Trophoblast cell (in vitro differentiated cells and primary cell): ENCODE measurements at regions not wholly inside any gene's neighbourhood (a gene's known extent, or its start where the extent isn't known, plus 50 kb on each side); places are given as distances from the start of the nearest gene placed in this dataset.
A peak's percentile ranks its signal among the peaks of the same experiment; 100 is the strongest.

ENCODE experiments used
- DNase-seq, 2 donors: peaks; one replicate each; pipeline ENCODE4 v3.0.0-alpha.2; 2016
- H2AFZ ChIP-seq: 2 replicates; pipeline ENCODE4 v1.6.1; 2013; ENCODE audit warnings: low read length, moderate library complexity, mild to moderate bottlenecking; ENCODE audit not compliant: insufficient read depth, poor library complexity
- H2AK5ac ChIP-seq: 2 replicates; pipeline ENCODE4 v1.6.1; 2013; ENCODE audit warnings: mild to moderate bottlenecking, low read length
- H2BK120ac ChIP-seq: 2 replicates; pipeline ENCODE4 v1.6.1; 2013; ENCODE audit warnings: low read length, mild to moderate bottlenecking, moderate library complexity; ENCODE audit not compliant: insufficient read depth, poor library complexity
- H2BK12ac ChIP-seq: 2 replicates; pipeline ENCODE4 v1.6.1; 2013; ENCODE audit warnings: mild to moderate bottlenecking, low read length, moderate library complexity
- H2BK5ac ChIP-seq: 2 replicates; pipeline ENCODE4 v1.6.1; 2013; ENCODE audit warnings: low read length, low read depth, moderate library complexity, mild to moderate bottlenecking; ENCODE audit not compliant: poor library complexity
- H3K14ac ChIP-seq: 2 replicates; pipeline ENCODE4 v1.6.1; 2013; ENCODE audit warnings: mild to moderate bottlenecking, low read length
- H3K18ac ChIP-seq: 2 replicates; pipeline ENCODE4 v1.6.1; 2013; ENCODE audit warnings: mild to moderate bottlenecking, low read length
- H3K23ac ChIP-seq: 2 replicates; pipeline ENCODE4 v1.6.1; 2013; ENCODE audit warnings: low read length
- H3K27ac ChIP-seq: 2 replicates; pipeline ENCODE4 v1.5.1; 2013; ENCODE audit warnings: low read depth, mild to moderate bottlenecking, inconsistent platforms, low read length, moderate library complexity
- H3K27me3 ChIP-seq: 2 replicates; pipeline ENCODE4 v1.6.1; 2013; ENCODE audit warnings: inconsistent platforms, mild to moderate bottlenecking, low read length, moderate library complexity; ENCODE audit not compliant: insufficient read depth
- H3K36me3 ChIP-seq, 2 experiments: 1 replicate in 1 of 2; 2 replicates in 1 of 2; pipeline ENCODE4 v1.6.1; 2013; ENCODE audit warnings: low read length in 2 of 2, mild to moderate bottlenecking in 2 of 2, moderate library complexity in 1 of 2; ENCODE audit not compliant: insufficient read depth in 2 of 2, control insufficient read depth in 1 of 2
- H3K4ac ChIP-seq: 2 replicates; pipeline ENCODE4 v1.6.1; 2013; ENCODE audit warnings: low read depth, mild to moderate bottlenecking, low read length, moderate library complexity
- H3K4me1 ChIP-seq, 2 experiments: 1 replicate in 1 of 2; 2 replicates in 1 of 2; pipeline ENCODE4 v1.6.1; 2013; ENCODE audit warnings: low read length in 2 of 2, mild to moderate bottlenecking in 2 of 2, moderate library complexity in 1 of 2; ENCODE audit not compliant: insufficient read depth in 2 of 2, control insufficient read depth in 1 of 2
- H3K4me2 ChIP-seq: 2 replicates; pipeline ENCODE4 v1.6.1; 2013; ENCODE audit warnings: inconsistent platforms, mild to moderate bottlenecking, low read length, moderate library complexity
- H3K4me3 ChIP-seq: 2 replicates; pipeline ENCODE4 v1.5.1; 2013; ENCODE audit warnings: mild to moderate bottlenecking, low read depth, low read length, inconsistent platforms
- H3K79me1 ChIP-seq: one replicate; pipeline ENCODE4 v1.6.1; 2013; ENCODE audit warnings: low read length
- H3K79me2 ChIP-seq: 2 replicates; pipeline ENCODE4 v1.6.1; 2013; ENCODE audit warnings: low read length, mild to moderate bottlenecking; ENCODE audit not compliant: control insufficient read depth, insufficient read depth, poor library complexity
- H3K9ac ChIP-seq: 2 replicates; pipeline ENCODE4 v1.6.1; 2013; ENCODE audit warnings: mild to moderate bottlenecking, low read length
- H3K9me3 ChIP-seq: 2 replicates; pipeline ENCODE4 v1.6.1; 2013; ENCODE audit warnings: low read depth, mild to moderate bottlenecking, control low read depth, inconsistent platforms, low read length; ENCODE audit not compliant: insufficient read depth
- H4K12ac ChIP-seq: 2 replicates; pipeline ENCODE4 v1.6.1; 2013; ENCODE audit warnings: low read depth, mild to moderate bottlenecking, low read length, moderate library complexity
- H4K8ac ChIP-seq: 2 replicates; pipeline ENCODE4 v1.6.1; 2013; ENCODE audit warnings: low read depth, mild to moderate bottlenecking, low read length, moderate library complexity
- H4K91ac ChIP-seq: one replicate; pipeline ENCODE4 v1.6.1; 2013; ENCODE audit warnings: low read depth, mild to moderate bottlenecking, low read length, moderate library complexity
- WGBS: extraction: QIAGEN DNeasy Blood & Tissue Kit; methylation state at CpG from one replicate; pipeline ENCODE4 v1.1.7; 2013; ENCODE audit warnings: missing lambda C conversion rate; ENCODE audit not compliant: insufficient read length, insufficient coverage; ENCODE audit errors: extremely low coverage; 5-methylcytosine and 5-hydroxymethylcytosine counted together

GRCh38 chrY:12615733-12616446, 85.1 kb upstream of the USP9Y start:
- H4K8ac ChIP-seq: no peak overlapping the region
- H3K9ac ChIP-seq: no peak overlapping the region
- no peaks in the 10 kb centered on the region for H3K27me3 ChIP-seq
- no peaks in the 10 kb centered on the region for H3K9me3 ChIP-seq
- no peak overlapping the region for H3K18ac ChIP-seq
- H2BK120ac ChIP-seq: no peak overlapping the region
- no peak for DNase-seq
- H3K27ac ChIP-seq: no peak overlapping the region
- no peaks in the 10 kb centered on the region for H3K36me3 ChIP-seq
- no peak overlapping the region for H2AFZ ChIP-seq
- no peak overlapping the region for H3K4ac ChIP-seq
- no peak overlapping the region for H2BK5ac ChIP-seq
- H3K23ac ChIP-seq: no peak overlapping the region
- no peak overlapping the region for H2AK5ac ChIP-seq
- H3K79me1 ChIP-seq: no peaks in the 10 kb centered on the region
- no peak overlapping the region for H3K4me3 ChIP-seq
- no peak overlapping the region for H4K12ac ChIP-seq
- no peak overlapping the region for H2BK12ac ChIP-seq
- no peak overlapping the region for H3K14ac ChIP-seq
- no peak overlapping the region for H4K91ac ChIP-seq
- no peaks in the 10 kb centered on the region for H3K79me2 ChIP-seq
- H3K4me1 ChIP-seq: no peaks in the 10 kb centered on the region
- H3K4me2 ChIP-seq: no peak overlapping the region

- H3K9me3 ChIP-seq: no peaks in the 10 kb centered on the region
- no peak overlapping the region for H3K9ac ChIP-seq
- no peak overlapping the region for H3K4me2 ChIP-seq
- no peaks in the 10 kb centered on the region for H3K36me3 ChIP-seq
- H3K23ac ChIP-seq: no peak overlapping the region
- H2AFZ ChIP-seq: no peak overlapping the region
- WGBS: no CpG with 5 or more reads among the region's 16 CpGs
- H2AK5ac ChIP-seq: no peak overlapping the region
- no peak overlapping the region for H4K91ac ChIP-seq
- H3K27me3 ChIP-seq: no peaks in the 10 kb centered on the region
- H3K79me2 ChIP-seq: no peaks in the 10 kb centered on the region
- no peak overlapping the region for H3K14ac ChIP-seq
- H2BK12ac ChIP-seq: no peak overlapping the region
- H3K27ac ChIP-seq: no peak overlapping the region
- H4K8ac ChIP-seq: no peak overlapping the region
- no peak overlapping the region for H2BK5ac ChIP-seq
- H3K4me1 ChIP-seq: no peaks in the 10 kb centered on the region
- H4K12ac ChIP-seq: no peak overlapping the region
- no peak overlapping the region for H2BK120ac ChIP-seq
- H3K79me1 ChIP-seq: no peaks in the 10 kb centered on the region
- peak in 1 of 2 donors; percentile 9 for DNase-seq
- no peak overlapping the region for H3K4me3 ChIP-seq
- no peak overlapping the region for H3K4ac ChIP-seq
- no peak overlapping the region for H3K18ac ChIP-seq
Measured at GRCh38 chrY:12621454-12622081, 79.5 kb upstream of the USP9Y start.

GRCh38 chrY:12623204-12623603, 77.8 kb upstream of the USP9Y start:
- H3K9ac ChIP-seq: no peak overlapping the region
- no peak overlapping the region for H3K14ac ChIP-seq
- H2BK120ac ChIP-seq: no peak overlapping the region
- H3K23ac ChIP-seq: no peak overlapping the region
- DNase-seq: no peak
- no peak overlapping the region for H2AK5ac ChIP-seq
- no peaks in the 10 kb centered on the region for H3K79me1 ChIP-seq
- H2BK5ac ChIP-seq: no peak overlapping the region
- H3K4me1 ChIP-seq: no peaks in the 10 kb centered on the region
- H2AFZ ChIP-seq: no peak overlapping the region
- H3K4ac ChIP-seq: no peak overlapping the region
- no peak overlapping the region for H3K4me2 ChIP-seq
- H3K27ac ChIP-seq: no peak overlapping the region
- WGBS: no CpG with 5 or more reads among the region's 1 CpG
- no peak overlapping the region for H2BK12ac ChIP-seq
- H3K9me3 ChIP-seq: no peaks in the 10 kb centered on the region
- H3K18ac ChIP-seq: no peak overlapping the region
- H3K27me3 ChIP-seq: no peaks in the 10 kb centered on the region
- no peak overlapping the region for H4K91ac ChIP-seq
- H3K4me3 ChIP-seq: no peak overlapping the region
- no peaks in the 10 kb centered on the region for H3K36me3 ChIP-seq
- no peak overlapping the region for H4K8ac ChIP-seq
- no peaks in the 10 kb centered on the region for H3K79me2 ChIP-seq
- no peak overlapping the region for H4K12ac ChIP-seq

GRCh38 chrY:12642986-12643385, 58.0 kb upstream of the USP9Y start:
- Histone ChIP-seq H3K27me3 (no peaks in the 10 kb centered on the region), H3K9me3 (no peaks in the 10 kb centered on the region), H3K79me1 (no peaks in the 10 kb centered on the region), H3K27ac (no peak overlapping the region), H3K18ac (no peak overlapping the region), H3K9ac (no peak overlapping the region), H4K91ac (no peak overlapping the region), H2BK120ac (no peak overlapping the region), H2AK5ac (no peak overlapping the region), H3K23ac (no peak overlapping the region), H3K4me1 (peaks cover 0 to 5% of the 10 kb centered on the region in 2 experiments), H3K4ac (no peak overlapping the region), H2AFZ (no peak overlapping the region), H3K4me2 (no peak overlapping the region), H3K14ac (no peak overlapping the region), H4K12ac (no peak overlapping the region), H2BK5ac (no peak overlapping the region), H3K79me2 (no peaks in the 10 kb centered on the region), H3K4me3 (no peak overlapping the region), H3K36me3 (no peaks in the 10 kb centered on the region), H4K8ac (no peak overlapping the region), H2BK12ac (no peak overlapping the region)
- whole genome bisulfite sequencing: no CpG with 5 or more reads among the region's 1 CpG
- no peak for DNase-seq
